ENCODE measurements at regions not wholly inside any gene's neighbourhood (a gene's known extent, or its start where the extent isn't known, plus 50 kb on each side); places are given as distances from the start of the nearest gene placed in this dataset.

DNA sequence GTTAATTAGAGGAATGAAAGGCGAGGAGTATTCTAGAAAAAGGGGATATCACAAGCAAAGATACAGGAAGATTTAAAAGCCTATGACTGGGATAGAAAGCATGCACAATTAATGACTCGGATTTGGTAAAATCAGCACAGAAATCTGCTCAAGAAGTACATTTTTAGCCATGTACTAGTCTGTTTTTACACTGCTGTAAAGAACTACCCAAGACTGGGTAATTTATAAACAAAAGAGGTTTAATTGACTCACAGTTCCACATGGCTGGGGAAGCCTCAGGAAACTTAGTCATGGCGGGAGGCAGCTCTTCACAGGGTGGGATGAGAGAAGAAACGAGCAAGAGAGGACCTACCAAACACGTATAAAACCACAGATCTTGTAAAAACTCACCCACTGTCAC is 716.3 kb upstream of the MDGA2 start:
- no peak for TF ChIP-seq PPARA (CRISPR knock-in tag; IDR thresholded peaks at IDR 0.05; ENCODE audit: borderline replicate concordance)
- no peak for TF ChIP-seq ZNF565 (CRISPR knock-in tag; conservative IDR thresholded peaks at IDR 0.05; ENCODE audit: low read depth)
- TF ChIP-seq TCF4 (CRISPR knock-in tag; IDR thresholded peaks at IDR 0.05; ENCODE audit: borderline replicate concordance): no peak
- TF ChIP-seq RARB (CRISPR knock-in tag; IDR thresholded peaks at IDR 0.05): no peak
- no peak for TF ChIP-seq CSDC2 (CRISPR knock-in tag; IDR thresholded peaks at IDR 0.05)
- TF ChIP-seq ZC3H10 (CRISPR knock-in tag; IDR thresholded peaks at IDR 0.05): no peak
- TF ChIP-seq ZNF8 (CRISPR knock-in tag; IDR thresholded peaks at IDR 0.05): no peak
- TF ChIP-seq ARNTL (CRISPR knock-in tag; IDR thresholded peaks at IDR 0.05; ENCODE audit: borderline replicate concordance, low read depth): no peak
- no peak for TF ChIP-seq ZFP3 (CRISPR knock-in tag; IDR thresholded peaks at IDR 0.05)
- TF ChIP-seq, protein P1, sequence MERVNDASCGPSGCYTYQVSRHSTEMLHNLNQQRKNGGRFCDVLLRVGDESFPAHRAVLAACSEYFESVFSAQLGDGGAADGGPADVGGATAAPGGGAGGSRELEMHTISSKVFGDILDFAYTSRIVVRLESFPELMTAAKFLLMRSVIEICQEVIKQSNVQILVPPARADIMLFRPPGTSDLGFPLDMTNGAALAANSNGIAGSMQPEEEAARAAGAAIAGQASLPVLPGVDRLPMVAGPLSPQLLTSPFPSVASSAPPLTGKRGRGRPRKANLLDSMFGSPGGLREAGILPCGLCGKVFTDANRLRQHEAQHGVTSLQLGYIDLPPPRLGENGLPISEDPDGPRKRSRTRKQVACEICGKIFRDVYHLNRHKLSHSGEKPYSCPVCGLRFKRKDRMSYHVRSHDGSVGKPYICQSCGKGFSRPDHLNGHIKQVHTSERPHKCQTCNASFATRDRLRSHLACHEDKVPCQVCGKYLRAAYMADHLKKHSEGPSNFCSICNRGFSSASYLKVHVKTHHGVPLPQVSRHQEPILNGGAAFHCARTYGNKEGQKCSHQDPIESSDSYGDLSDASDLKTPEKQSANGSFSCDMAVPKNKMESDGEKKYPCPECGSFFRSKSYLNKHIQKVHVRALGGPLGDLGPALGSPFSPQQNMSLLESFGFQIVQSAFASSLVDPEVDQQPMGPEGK (CRISPR knock-in tag; IDR thresholded peaks at IDR 0.05; ENCODE audit: borderline replicate concordance): no peak
- no peak for TF ChIP-seq ZFP30 (CRISPR knock-in tag; IDR thresholded peaks at IDR 0.05)
- TF ChIP-seq, protein P2, sequence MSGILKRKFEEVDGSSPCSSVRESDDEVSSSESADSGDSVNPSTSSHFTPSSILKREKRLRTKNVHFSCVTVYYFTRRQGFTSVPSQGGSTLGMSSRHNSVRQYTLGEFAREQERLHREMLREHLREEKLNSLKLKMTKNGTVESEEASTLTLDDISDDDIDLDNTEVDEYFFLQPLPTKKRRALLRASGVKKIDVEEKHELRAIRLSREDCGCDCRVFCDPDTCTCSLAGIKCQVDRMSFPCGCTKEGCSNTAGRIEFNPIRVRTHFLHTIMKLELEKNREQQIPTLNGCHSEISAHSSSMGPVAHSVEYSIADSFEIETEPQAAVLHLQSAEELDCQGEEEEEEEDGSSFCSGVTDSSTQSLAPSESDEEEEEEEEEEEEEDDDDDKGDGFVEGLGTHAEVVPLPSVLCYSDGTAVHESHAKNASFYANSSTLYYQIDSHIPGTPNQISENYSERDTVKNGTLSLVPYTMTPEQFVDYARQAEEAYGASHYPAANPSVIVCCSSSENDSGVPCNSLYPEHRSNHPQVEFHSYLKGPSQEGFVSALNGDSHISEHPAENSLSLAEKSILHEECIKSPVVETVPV (CRISPR knock-in tag; IDR thresholded peaks at IDR 0.05): no peak
- ATAC-seq: no peak

DNA sequence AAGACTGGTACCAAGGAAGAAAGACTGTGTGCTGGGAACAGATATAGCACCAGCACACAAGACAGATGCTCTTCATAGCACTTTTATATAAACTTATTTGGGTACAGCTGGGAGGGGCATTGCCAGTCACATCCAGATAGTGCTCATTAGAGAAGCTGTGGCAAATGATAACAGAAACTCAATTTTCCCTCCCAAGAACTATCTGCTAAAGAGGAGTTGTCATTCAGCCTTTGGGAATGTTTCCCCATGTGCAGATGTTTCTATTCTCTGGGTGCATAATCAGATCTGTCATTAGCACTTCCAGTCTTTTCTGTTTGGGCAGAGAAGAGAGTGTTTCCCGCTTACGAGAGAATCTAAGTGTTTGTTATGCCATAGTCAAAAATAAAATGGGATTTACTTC is 714.9 kb upstream of the MDGA2 start:
- no peak for TF ChIP-seq ZC3H10 (CRISPR knock-in tag; IDR thresholded peaks at IDR 0.05)
- TF ChIP-seq, protein P3, sequence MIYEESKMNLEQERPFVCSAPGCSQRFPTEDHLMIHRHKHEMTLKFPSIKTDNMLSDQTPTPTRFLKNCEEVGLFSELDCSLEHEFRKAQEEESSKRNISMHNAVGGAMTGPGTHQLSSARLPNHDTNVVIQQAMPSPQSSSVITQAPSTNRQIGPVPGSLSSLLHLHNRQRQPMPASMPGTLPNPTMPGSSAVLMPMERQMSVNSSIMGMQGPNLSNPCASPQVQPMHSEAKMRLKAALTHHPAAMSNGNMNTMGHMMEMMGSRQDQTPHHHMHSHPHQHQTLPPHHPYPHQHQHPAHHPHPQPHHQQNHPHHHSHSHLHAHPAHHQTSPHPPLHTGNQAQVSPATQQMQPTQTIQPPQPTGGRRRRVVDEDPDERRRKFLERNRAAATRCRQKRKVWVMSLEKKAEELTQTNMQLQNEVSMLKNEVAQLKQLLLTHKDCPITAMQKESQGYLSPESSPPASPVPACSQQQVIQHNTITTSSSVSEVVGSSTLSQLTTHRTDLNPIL (CRISPR knock-in tag; IDR thresholded peaks at IDR 0.05; ENCODE audit: low read depth): no peak
- TF ChIP-seq SNAI2 (CRISPR knock-in tag; IDR thresholded peaks at IDR 0.05): no peak
- TF ChIP-seq, protein P1 (CRISPR knock-in tag; IDR thresholded peaks at IDR 0.05; ENCODE audit: borderline replicate concordance): no peak
- TF ChIP-seq ISL1 (CRISPR knock-in tag; IDR thresholded peaks at IDR 0.05): no peak
- TF ChIP-seq CSDC2 (CRISPR knock-in tag; IDR thresholded peaks at IDR 0.05): no peak
- no peak for TF ChIP-seq ZNF565 (CRISPR knock-in tag; conservative IDR thresholded peaks at IDR 0.05; ENCODE audit: low read depth)
- TF ChIP-seq ESRRG (CRISPR knock-in tag; IDR thresholded peaks at IDR 0.05): no peak
- TF ChIP-seq ZNF70 (CRISPR knock-in tag; IDR thresholded peaks at IDR 0.05): no peak
- TF ChIP-seq TCF4 (CRISPR knock-in tag; IDR thresholded peaks at IDR 0.05; ENCODE audit: borderline replicate concordance): no peak
- no peak for TF ChIP-seq TOX (CRISPR knock-in tag; IDR thresholded peaks at IDR 0.05; ENCODE audit: borderline replicate concordance)
- no peak for TF ChIP-seq ZNF8 (CRISPR knock-in tag; IDR thresholded peaks at IDR 0.05)
- no peak for TF ChIP-seq PPARA (CRISPR knock-in tag; IDR thresholded peaks at IDR 0.05; ENCODE audit: borderline replicate concordance)
- TF ChIP-seq ZFP3 (CRISPR knock-in tag; IDR thresholded peaks at IDR 0.05): no peak
- ATAC-seq: no peak

DNA sequence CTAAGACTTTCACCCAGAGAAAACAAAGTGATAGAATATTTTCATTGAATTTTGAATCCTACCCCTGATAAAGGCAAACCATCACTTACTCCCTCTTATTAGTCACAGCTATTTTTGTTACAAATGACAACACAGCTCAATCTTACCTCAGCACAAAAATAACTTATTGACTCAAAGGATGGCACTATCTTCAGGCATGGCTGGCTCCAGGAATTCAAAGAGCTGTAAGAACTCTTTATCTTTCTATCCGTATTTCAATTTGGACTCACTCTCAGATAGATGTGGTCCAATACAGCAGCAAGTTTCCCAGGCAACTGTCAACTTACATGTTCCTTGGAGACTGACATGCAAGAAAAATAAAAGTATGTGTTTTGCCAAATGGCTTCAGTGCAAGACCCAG is 709.4 kb upstream of the MDGA2 start:
- no peak for ATAC-seq
- TF ChIP-seq OSR1 (CRISPR knock-in tag; IDR thresholded peaks at IDR 0.05) (no peak), PPARA (CRISPR knock-in tag; IDR thresholded peaks at IDR 0.05; ENCODE audit: borderline replicate concordance) (no peak), RARB (CRISPR knock-in tag; IDR thresholded peaks at IDR 0.05) (no peak), ZC3H10 (CRISPR knock-in tag; IDR thresholded peaks at IDR 0.05) (no peak), TOX (CRISPR knock-in tag; IDR thresholded peaks at IDR 0.05; ENCODE audit: borderline replicate concordance) (no peak)
- TF ChIP-seq, protein P4, sequence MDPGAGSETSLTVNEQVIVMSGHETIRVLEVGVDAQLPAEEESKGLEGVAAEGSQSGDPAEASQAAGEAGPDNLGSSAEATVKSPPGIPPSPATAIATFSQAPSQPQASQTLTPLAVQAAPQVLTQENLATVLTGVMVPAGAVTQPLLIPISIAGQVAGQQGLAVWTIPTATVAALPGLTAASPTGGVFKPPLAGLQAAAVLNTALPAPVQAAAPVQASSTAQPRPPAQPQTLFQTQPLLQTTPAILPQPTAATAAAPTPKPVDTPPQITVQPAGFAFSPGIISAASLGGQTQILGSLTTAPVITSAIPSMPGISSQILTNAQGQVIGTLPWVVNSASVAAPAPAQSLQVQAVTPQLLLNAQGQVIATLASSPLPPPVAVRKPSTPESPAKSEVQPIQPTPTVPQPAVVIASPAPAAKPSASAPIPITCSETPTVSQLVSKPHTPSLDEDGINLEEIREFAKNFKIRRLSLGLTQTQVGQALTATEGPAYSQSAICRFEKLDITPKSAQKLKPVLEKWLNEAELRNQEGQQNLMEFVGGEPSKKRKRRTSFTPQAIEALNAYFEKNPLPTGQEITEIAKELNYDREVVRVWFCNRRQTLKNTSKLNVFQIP (CRISPR knock-in tag; IDR thresholded peaks at IDR 0.05; ENCODE audit: borderline replicate concordance, low read depth): no peak
- TF ChIP-seq, protein P5, sequence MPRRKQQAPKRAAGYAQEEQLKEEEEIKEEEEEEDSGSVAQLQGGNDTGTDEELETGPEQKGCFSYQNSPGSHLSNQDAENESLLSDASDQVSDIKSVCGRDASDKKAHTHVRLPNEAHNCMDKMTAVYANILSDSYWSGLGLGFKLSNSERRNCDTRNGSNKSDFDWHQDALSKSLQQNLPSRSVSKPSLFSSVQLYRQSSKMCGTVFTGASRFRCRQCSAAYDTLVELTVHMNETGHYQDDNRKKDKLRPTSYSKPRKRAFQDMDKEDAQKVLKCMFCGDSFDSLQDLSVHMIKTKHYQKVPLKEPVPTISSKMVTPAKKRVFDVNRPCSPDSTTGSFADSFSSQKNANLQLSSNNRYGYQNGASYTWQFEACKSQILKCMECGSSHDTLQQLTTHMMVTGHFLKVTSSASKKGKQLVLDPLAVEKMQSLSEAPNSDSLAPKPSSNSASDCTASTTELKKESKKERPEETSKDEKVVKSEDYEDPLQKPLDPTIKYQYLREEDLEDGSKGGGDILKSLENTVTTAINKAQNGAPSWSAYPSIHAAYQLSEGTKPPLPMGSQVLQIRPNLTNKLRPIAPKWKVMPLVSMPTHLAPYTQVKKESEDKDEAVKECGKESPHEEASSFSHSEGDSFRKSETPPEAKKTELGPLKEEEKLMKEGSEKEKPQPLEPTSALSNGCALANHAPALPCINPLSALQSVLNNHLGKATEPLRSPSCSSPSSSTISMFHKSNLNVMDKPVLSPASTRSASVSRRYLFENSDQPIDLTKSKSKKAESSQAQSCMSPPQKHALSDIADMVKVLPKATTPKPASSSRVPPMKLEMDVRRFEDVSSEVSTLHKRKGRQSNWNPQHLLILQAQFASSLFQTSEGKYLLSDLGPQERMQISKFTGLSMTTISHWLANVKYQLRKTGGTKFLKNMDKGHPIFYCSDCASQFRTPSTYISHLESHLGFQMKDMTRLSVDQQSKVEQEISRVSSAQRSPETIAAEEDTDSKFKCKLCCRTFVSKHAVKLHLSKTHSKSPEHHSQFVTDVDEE (CRISPR knock-in tag; IDR thresholded peaks at IDR 0.05): no peak

Data from SK-N-SH treated with all-trans-retinoic acid at 6 μM for 48 hours (cell line).